Caco-2 (cell line): ENCODE measurements at regions not wholly inside any gene's neighbourhood (a gene's known extent, or its start where the extent isn't known, plus 50 kb on each side); places are given as distances from the start of the nearest gene placed in this dataset.

Experiments used
- BruUV-seq: library from RNA; stranded (reverse); fragments of 400-500 nt; replicated peaks from 2 replicates; lab custom pipeline; 2021; lab: Mats Ljungman, UMichigan
- CTCF ChIA-PET: fragments of 300-600 bp; sonication (Branson Sonifier 250); formaldehyde crosslinking; loops from one replicate; lab custom pipeline; 2022; ENCODE audit warnings: antibody characterized with exemption; lab: Charles Lee
- POLR2A ChIA-PET: fragments of 300-600 bp; sonication (Branson Sonifier 250); formaldehyde crosslinking; loops from one replicate; lab custom pipeline; 2022; ENCODE audit warnings: antibody characterized with exemption; lab: Charles Lee
- DNase-seq, 2 experiments: peaks; one replicate each; pipeline versions ENCODE4 v3.0.0 to v3.0.0-alpha.2; 2020 to 2022
- H3K27me3 ChIP-seq: replicated peaks from 2 replicates; pipeline ENCODE4 v1.6.0; 2011; ENCODE audit warnings: low read length; ENCODE audit not compliant: control insufficient read depth, insufficient read depth
- H3K36me3 ChIP-seq: 2 replicates; pipeline ENCODE4 v1.5.1; 2011; ENCODE audit warnings: low read length; ENCODE audit not compliant: control insufficient read depth, insufficient read depth
- H3K4me1 ChIP-seq: fragments of 250-450 bp; sonication (Bioruptor Pico); 2 replicates; pipeline ENCODE4 v1.5.1; 2020; ENCODE audit warnings: mild to moderate bottlenecking
- H3K4me3 ChIP-seq: 2 replicates; pipeline ENCODE4 v1.5.1; 2011; ENCODE audit warnings: low read depth, mild to moderate bottlenecking, control low read depth, low read length
- H3K9me3 ChIP-seq: fragments of 250-450 bp; sonication (Bioruptor Pico); 2 replicates; pipeline ENCODE4 v1.5.1; 2020; ENCODE audit warnings: mild to moderate bottlenecking, moderate library complexity
- H3K27ac Mint-ChIP-seq: one replicate; pipeline ENCODE4 v1.8.0; 2022; ENCODE audit warnings: mixed read lengths; ENCODE audit not compliant: unreplicated experiment
- H3K27me3 Mint-ChIP-seq: one replicate; pipeline ENCODE4 v1.8.0; 2022; ENCODE audit warnings: mixed read lengths; ENCODE audit not compliant: insufficient read depth, unreplicated experiment
- H3K36me3 Mint-ChIP-seq: one replicate; pipeline ENCODE4 v1.8.0; 2022; ENCODE audit warnings: mild to moderate bottlenecking, mixed read lengths; ENCODE audit not compliant: insufficient read depth, unreplicated experiment
- H3K4me1 Mint-ChIP-seq: one replicate; pipeline ENCODE4 v1.8.0; 2022; ENCODE audit warnings: low read depth, mixed read lengths; ENCODE audit not compliant: unreplicated experiment
- H3K4me3 Mint-ChIP-seq: one replicate; pipeline ENCODE4 v1.8.0; 2022; ENCODE audit warnings: mild to moderate bottlenecking, moderate library complexity, mixed read lengths; ENCODE audit not compliant: unreplicated experiment
- H3K9me3 Mint-ChIP-seq: one replicate; pipeline ENCODE4 v1.8.0; 2022; ENCODE audit warnings: mixed read lengths; ENCODE audit not compliant: unreplicated experiment
- CTCF ChIP-seq, 2 experiments: fragments of 200-600 bp in 1 of 2; IDR thresholded peaks; 1 replicate in 1 of 2; 2 replicates in 1 of 2; pipeline versions ENCODE4 v1.5.1 to v1.8.0; 2011 to 2022; ENCODE audit warnings: antibody characterized with exemption in 1 of 2, control low read depth in 1 of 2, inconsistent platforms in 1 of 2, low read depth in 1 of 2, low read length in 1 of 2, mild to moderate bottlenecking in 1 of 2, moderate library complexity in 1 of 2; ENCODE audit not compliant: insufficient read depth in 1 of 2, severe bottlenecking in 1 of 2, unreplicated experiment in 1 of 2
- intact Hi-C: fragments of 100-400 bp; cut with micrococcal nuclease; formaldehyde crosslinking; loops from one replicate; pipeline ENCODE4 v1.10.0; 2022; ENCODE audit not compliant: unreplicated experiment

GRCh38 chr12:45611061-45611460, 118.4 kb upstream of the ARID2 start:
- ChIA-PET POLR2A (no interaction called here), CTCF (no interaction called here)
- no TSS peak for BruUV-seq
- DNase-seq, result no peak
- H3K4me1 Mint-ChIP-seq, result peaks cover 12% of the 10 kb centered on the region
- H3K27me3 ChIP-seq, result no peaks in the 10 kb centered on the region
- TF ChIP-seq CTCF (IDR thresholded peaks at IDR 0.05; ENCODE audit: insufficient read depth in 1 of 2, low read depth in 1 of 2, low read length in 1 of 2, severe bottlenecking in 1 of 2, unreplicated experiment in 1 of 2), result no peak
- intact Hi-C loops, result no loop called here
- H3K9me3 Mint-ChIP-seq, result peaks cover 2% of the 10 kb centered on the region
- H3K36me3 ChIP-seq, result no peaks in the 10 kb centered on the region
- H3K27ac Mint-ChIP-seq, result no peak overlapping the region
- H3K9me3 ChIP-seq, result no peaks in the 10 kb centered on the region
- H3K4me3 ChIP-seq, result no peak overlapping the region
- H3K4me1 ChIP-seq, result no peaks in the 10 kb centered on the region
- no peak overlapping the region for H3K4me3 Mint-ChIP-seq
- no peaks in the 10 kb centered on the region for H3K27me3 Mint-ChIP-seq
- H3K36me3 Mint-ChIP-seq, result no peaks in the 10 kb centered on the region

GRCh38 chr12:45611495-45611894, 118.0 kb upstream of the ARID2 start:
- Mint-ChIP-seq H3K9me3 (no peaks in the 10 kb centered on the region), H3K4me1 (peaks cover 12% of the 10 kb centered on the region), H3K36me3 (no peaks in the 10 kb centered on the region), H3K4me3 (no peak overlapping the region), H3K27ac (no peak overlapping the region), H3K27me3 (no peaks in the 10 kb centered on the region)
- BruUV-seq, result no TSS peak
- Histone ChIP-seq H3K27me3 (no peaks in the 10 kb centered on the region), H3K36me3 (no peaks in the 10 kb centered on the region), H3K4me1 (no peaks in the 10 kb centered on the region), H3K4me3 (no peak overlapping the region), H3K9me3 (no peaks in the 10 kb centered on the region)
- ChIA-PET POLR2A (no interaction called here), CTCF (no interaction called here)
- DNase-seq, result no peak
- intact Hi-C loops, result no loop called here
- no peak for TF ChIP-seq CTCF (IDR thresholded peaks at IDR 0.05; ENCODE audit: insufficient read depth in 1 of 2, low read depth in 1 of 2, low read length in 1 of 2, severe bottlenecking in 1 of 2, unreplicated experiment in 1 of 2)

- Histone ChIP-seq H3K27me3 (no peaks in the 10 kb centered on the region), H3K36me3 (no peaks in the 10 kb centered on the region), H3K4me3 (no peak overlapping the region), H3K9me3 (no peaks in the 10 kb centered on the region), H3K4me1 (no peaks in the 10 kb centered on the region)
- peaks cover 12% of the 10 kb centered on the region for H3K4me1 Mint-ChIP-seq
- H3K27ac Mint-ChIP-seq, result no peak overlapping the region
- no peak for TF ChIP-seq CTCF (IDR thresholded peaks at IDR 0.05; ENCODE audit: insufficient read depth in 1 of 2, low read depth in 1 of 2, low read length in 1 of 2, severe bottlenecking in 1 of 2, unreplicated experiment in 1 of 2)
- no peaks in the 10 kb centered on the region for H3K9me3 Mint-ChIP-seq
- intact Hi-C loops, result no loop called here
- POLR2A ChIA-PET, result no interaction called here
- H3K27me3 Mint-ChIP-seq, result no peaks in the 10 kb centered on the region
- CTCF ChIA-PET, result no interaction called here
- no peak overlapping the region for H3K4me3 Mint-ChIP-seq
- H3K36me3 Mint-ChIP-seq, result no peaks in the 10 kb centered on the region
- BruUV-seq, result no TSS peak
- DNase-seq, result no peak
Measured at GRCh38 chr12:45612044-45612794, 117.3 kb upstream of the ARID2 start.
